Prostate gland (tissue), 2 donors: ENCODE measurements at regions not wholly inside any gene's neighbourhood (a gene's known extent, or its start where the extent isn't known, plus 50 kb on each side); places are given as distances from the start of the nearest gene placed in this dataset.

Source experiments
- DNase-seq: peaks from one replicate; pipeline ENCODE4 v3.0.0-alpha.2; 2019; ENCODE audit warnings: low spot score
- H3K27ac ChIP-seq, 2 donors: fragments of 200-600 bp; sonication (generic); 2 replicates each; pipeline ENCODE4 v1.5.1; 2017 to 2019
- H3K27me3 ChIP-seq: fragments of 200-600 bp; sonication (generic); replicated peaks from 2 replicates; pipeline ENCODE4 v1.5.1; 2019; ENCODE audit not compliant: insufficient read depth
- H3K36me3 ChIP-seq, 2 donors: fragments of 200-600 bp; sonication (generic); 1 replicate in 1 of 2; 2 replicates in 1 of 2; pipeline versions ENCODE4 v1.5.1 to v1.8.1; 2017 to 2019
- H3K4me1 ChIP-seq: fragments of 200-600 bp; sonication (generic); replicated peaks from 2 replicates; pipeline ENCODE4 v1.5.1; 2019
- H3K4me3 ChIP-seq, 2 donors: fragments of 200-600 bp; sonication (generic); 2 replicates each; pipeline ENCODE4 v1.5.1; 2017 to 2019
- H3K9me3 ChIP-seq: fragments of 200-600 bp; sonication (generic); 2 replicates; pipeline ENCODE4 v1.5.1; 2017
- POLR2A ChIP-seq: fragments of 450-650 bp; IDR thresholded peaks from one replicate; pipeline ENCODE4 v1.6.1; 2016; ENCODE audit warnings: antibody characterized with exemption, mild to moderate bottlenecking
- POLR2AphosphoS5 ChIP-seq: sonication (generic); formaldehyde crosslinking; IDR thresholded peaks from one replicate; pipeline ENCODE4 v1.6.1; 2017; ENCODE audit warnings: antibody characterized with exemption
- WGBS: methylation state at CpG from one replicate; pipeline ENCODE4 v1.1.5; 2018; 5-methylcytosine and 5-hydroxymethylcytosine counted together
- intact Hi-C: fragments of 100-400 bp; cut with DNase I; formaldehyde crosslinking; loops from one replicate; pipeline ENCODE4 v1.14.2; 2022
- TF ChIP-seq, protein P1 (sequence below), 4 experiments: fragments of 200-600 bp in 2 of 4; fragments of 450-650 bp in 2 of 4; sonication (generic) in 2 of 4; IDR thresholded peaks; 1 replicate in 3 of 4; 2 replicates in 1 of 4; pipeline ENCODE4 v1.5.1; 2016 to 2019; ENCODE audit warnings: antibody characterized with exemption in 4 of 4, mild to moderate bottlenecking in 2 of 4, moderate library complexity in 2 of 4

DNA sequence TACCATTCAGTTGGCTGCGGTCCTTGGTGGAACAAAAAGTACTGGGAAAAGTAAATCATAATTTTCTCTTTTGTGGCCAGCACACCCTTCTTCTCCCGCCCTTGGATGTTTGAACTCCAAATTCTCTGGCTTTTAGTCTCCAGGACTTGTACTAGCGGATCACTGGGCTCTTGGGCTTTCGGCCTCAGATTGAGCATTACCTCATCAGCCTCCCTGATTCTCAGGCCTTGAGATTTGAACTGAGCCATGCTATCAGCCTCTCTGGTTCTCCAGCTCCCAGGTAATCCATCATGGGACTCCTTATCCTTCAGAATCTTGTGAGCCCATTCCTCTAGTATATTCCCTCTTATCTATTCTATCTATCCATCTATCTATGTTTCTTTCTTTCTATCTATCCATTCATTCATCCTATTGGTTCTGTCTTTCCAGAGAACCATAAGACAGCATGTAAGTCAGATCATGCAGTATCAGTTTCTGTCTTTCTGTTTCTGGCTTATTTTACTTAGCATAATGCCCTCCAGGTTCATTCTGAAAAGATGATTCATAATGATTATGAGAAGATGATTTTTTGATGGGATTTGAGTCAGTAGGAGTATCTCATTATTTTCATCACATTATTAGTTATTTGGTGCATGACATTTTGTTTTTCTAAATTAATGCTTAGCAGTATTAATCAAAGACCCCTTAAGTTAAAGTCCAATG is 814.9 kb downstream of the LRFN5 start:
- no peaks in the 10 kb centered on the region for H3K4me1 ChIP-seq
- no peak overlapping the region for H3K4me3 ChIP-seq
- no peak for DNase-seq
- WGBS: 93% methylated on average over 4 of the region's 4 CpGs
- intact Hi-C loops: no loop called here
- no peak overlapping the region for H3K27ac ChIP-seq
- TF ChIP-seq POLR2A (no peak), POLR2AphosphoS5 (no peak)
- TF ChIP-seq, protein P1, sequence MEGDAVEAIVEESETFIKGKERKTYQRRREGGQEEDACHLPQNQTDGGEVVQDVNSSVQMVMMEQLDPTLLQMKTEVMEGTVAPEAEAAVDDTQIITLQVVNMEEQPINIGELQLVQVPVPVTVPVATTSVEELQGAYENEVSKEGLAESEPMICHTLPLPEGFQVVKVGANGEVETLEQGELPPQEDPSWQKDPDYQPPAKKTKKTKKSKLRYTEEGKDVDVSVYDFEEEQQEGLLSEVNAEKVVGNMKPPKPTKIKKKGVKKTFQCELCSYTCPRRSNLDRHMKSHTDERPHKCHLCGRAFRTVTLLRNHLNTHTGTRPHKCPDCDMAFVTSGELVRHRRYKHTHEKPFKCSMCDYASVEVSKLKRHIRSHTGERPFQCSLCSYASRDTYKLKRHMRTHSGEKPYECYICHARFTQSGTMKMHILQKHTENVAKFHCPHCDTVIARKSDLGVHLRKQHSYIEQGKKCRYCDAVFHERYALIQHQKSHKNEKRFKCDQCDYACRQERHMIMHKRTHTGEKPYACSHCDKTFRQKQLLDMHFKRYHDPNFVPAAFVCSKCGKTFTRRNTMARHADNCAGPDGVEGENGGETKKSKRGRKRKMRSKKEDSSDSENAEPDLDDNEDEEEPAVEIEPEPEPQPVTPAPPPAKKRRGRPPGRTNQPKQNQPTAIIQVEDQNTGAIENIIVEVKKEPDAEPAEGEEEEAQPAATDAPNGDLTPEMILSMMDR (IDR thresholded peaks at IDR 0.05): no peak
- H3K27me3 ChIP-seq: no peaks in the 10 kb centered on the region
- H3K36me3 ChIP-seq: no peaks in the 10 kb centered on the region
- no peaks in the 10 kb centered on the region for H3K9me3 ChIP-seq

DNA sequence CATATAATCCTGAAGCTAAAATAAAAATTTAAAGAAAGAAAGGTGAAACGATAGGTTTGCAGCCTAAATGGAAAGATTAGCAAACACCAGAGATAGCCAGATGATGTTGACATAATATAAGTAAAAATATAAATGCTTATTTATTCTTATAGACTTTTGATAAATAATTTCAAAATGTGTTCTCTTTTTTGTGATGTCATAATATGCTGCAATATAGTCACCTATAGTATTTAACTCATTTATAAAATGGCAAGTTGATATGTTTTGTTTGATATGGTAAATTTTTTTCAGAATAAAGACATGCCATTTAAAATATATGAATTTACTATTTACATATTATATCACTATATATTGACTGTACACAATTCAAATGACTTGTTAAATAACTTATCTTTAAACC is 813.4 kb downstream of the LRFN5 start:
- H3K27ac ChIP-seq: no peak overlapping the region
- no peaks in the 10 kb centered on the region for H3K27me3 ChIP-seq
- no peaks in the 10 kb centered on the region for H3K4me1 ChIP-seq
- WGBS: 52% methylated on average over 1 of the region's 1 CpG
- no peaks in the 10 kb centered on the region for H3K36me3 ChIP-seq
- no peak for DNase-seq
- no peak for TF ChIP-seq POLR2AphosphoS5
- TF ChIP-seq, protein P1 (IDR thresholded peaks at IDR 0.05): no peak
- no peak for TF ChIP-seq POLR2A
- intact Hi-C loops: no loop called here
- H3K9me3 ChIP-seq: no peaks in the 10 kb centered on the region
- H3K4me3 ChIP-seq: no peak overlapping the region

DNA sequence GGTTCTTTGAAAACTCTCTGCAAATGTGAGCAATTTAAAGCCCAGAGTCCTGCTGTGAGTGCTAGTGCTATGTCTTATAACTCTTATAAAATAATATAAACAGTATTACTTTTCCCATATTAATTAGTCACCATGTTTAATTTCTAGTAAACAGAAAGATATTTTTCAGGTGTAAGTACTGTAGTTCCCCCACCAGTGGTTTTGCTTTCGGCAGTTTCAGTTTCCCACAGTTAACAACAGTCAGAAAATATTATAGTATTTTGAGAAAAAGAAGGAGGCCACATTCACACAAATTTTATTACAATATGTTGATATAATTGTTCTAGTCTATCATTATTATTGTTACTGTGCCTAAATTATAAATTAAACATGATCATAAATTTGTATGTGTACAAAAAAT is 800.5 kb downstream of the LRFN5 start:
- Histone ChIP-seq H3K36me3 (no peaks in the 10 kb centered on the region), H3K4me3 (no peak overlapping the region), H3K27ac (no peak overlapping the region), H3K9me3 (no peaks in the 10 kb centered on the region), H3K4me1 (no peaks in the 10 kb centered on the region), H3K27me3 (no peaks in the 10 kb centered on the region)
- WGBS: 94% methylated on average over 1 of the region's 1 CpG
- no peak for DNase-seq
- TF ChIP-seq POLR2A: no peak
- TF ChIP-seq POLR2AphosphoS5: no peak
- TF ChIP-seq, protein P1 (IDR thresholded peaks at IDR 0.05): no peak
- intact Hi-C loops: no loop called here

DNA sequence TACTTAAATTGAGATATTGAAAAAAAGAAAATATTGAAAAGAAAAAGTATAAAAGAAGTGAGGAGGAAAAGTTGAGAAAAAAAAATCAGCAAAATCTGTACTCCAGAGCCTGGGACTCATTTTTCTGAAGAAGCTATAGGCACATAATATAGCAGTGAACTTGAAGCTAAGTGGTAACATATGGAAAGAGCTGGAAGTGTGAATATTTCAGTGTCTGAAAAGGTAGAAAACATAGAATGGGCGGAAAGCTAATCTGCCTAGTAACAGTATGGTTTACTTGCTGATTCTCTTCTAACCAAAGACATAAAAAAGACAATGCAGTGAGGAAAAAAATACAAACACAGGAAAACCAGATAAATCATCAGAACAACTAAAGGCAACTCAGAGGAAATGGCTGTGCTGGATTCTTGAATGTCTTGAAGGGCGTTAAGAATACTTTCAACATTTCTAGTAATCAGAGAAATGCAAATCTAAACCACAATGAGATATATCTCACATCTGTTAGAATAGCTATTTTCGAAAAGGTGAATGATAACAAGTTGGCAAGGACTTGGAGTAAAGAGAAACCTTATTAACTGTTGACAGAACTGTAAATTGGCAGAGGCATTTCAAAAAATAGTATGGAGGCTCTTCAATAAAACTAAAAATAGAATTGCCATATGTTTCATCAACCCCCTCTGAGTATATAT is 784.6 kb downstream of the LRFN5 start:
- no peak for DNase-seq
- intact Hi-C loops: no loop called here
- TF ChIP-seq, protein P1 (IDR thresholded peaks at IDR 0.05): no peak
- TF ChIP-seq POLR2A (no peak), POLR2AphosphoS5 (no peak)
- Histone ChIP-seq H3K27me3 (no peaks in the 10 kb centered on the region), H3K4me1 (no peaks in the 10 kb centered on the region), H3K9me3 (no peaks in the 10 kb centered on the region), H3K36me3 (no peaks in the 10 kb centered on the region), H3K4me3 (no peak overlapping the region), H3K27ac (no peak overlapping the region)
- WGBS: 75% methylated on average over 3 of the region's 3 CpGs

DNA sequence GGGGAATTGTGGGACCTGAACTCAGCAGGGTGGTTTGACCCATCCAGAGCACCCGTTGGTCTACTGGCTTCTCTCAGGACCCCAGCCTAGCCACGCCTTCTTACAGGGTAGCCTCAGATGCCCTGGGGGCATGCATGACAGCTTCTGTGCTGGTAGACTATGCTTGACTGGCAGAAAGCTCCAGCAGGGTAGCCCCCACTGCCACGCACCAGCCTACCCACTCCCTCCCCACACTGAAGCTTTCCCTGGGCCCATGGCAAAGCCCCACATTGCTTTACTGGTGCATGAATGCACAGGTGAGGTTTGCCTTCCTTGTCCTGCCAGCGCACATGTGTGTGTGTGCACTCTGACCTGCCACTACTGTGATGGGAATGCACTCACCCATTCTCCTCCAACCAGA is 772.2 kb downstream of the LRFN5 start:
- no peak for DNase-seq
- Histone ChIP-seq H3K27me3 (no peaks in the 10 kb centered on the region), H3K27ac (no peak overlapping the region), H3K4me3 (no peak overlapping the region), H3K36me3 (no peaks in the 10 kb centered on the region), H3K4me1 (no peaks in the 10 kb centered on the region), H3K9me3 (no peaks in the 10 kb centered on the region)
- intact Hi-C loops: no loop called here
- TF ChIP-seq POLR2AphosphoS5 (no peak), POLR2A (no peak)
- TF ChIP-seq, protein P1 (IDR thresholded peaks at IDR 0.05): no peak
- 87% methylated on average over 3 of the region's 4 CpGs for WGBS
